ENCODE measurements at regions not wholly inside any gene's neighbourhood (a gene's known extent, or its start where the extent isn't known, plus 50 kb on each side); places are given as distances from the start of the nearest gene placed in this dataset.

GRCh38 chr1:68331117-68331865 lies 99.0 kb upstream of the WLS start:
- peak; percentile 91 for DNase-seq (ENCODE audit: low read depth)

GRCh38 chr1:68330391-68330790 lies 98.1 kb upstream of the WLS start:
- DNase-seq (ENCODE audit: low read depth) = no peak

- DNase-seq (ENCODE audit: low read depth) = peak; percentile 13
Measured at GRCh38 chr1:68329096-68329835, 96.9 kb upstream of the WLS start.

GRCh38 chr1:68328490-68328889 lies 96.2 kb upstream of the WLS start:
- peak; percentile 53 for DNase-seq (ENCODE audit: low read depth)

- peak; percentile 45 for DNase-seq (ENCODE audit: low read depth)
Measured at GRCh38 chr1:68327414-68327813, 95.1 kb upstream of the WLS start.

GRCh38 chr1:68326481-68326880 lies 94.2 kb upstream of the WLS start:
- no peak for DNase-seq (ENCODE audit: low read depth)

GRCh38 chr1:68324316-68324715 lies 92.0 kb upstream of the WLS start:
- no peak for DNase-seq (ENCODE audit: low read depth)

- DNase-seq (ENCODE audit: low read depth) = peak; percentile 35
Measured at GRCh38 chr1:68322837-68323687, 90.7 kb upstream of the WLS start.

- DNase-seq (ENCODE audit: low read depth) = no peak
Measured at GRCh38 chr1:68322096-68322495, 89.8 kb upstream of the WLS start.

- DNase-seq (ENCODE audit: low read depth) = peak; percentile 71
Measured at GRCh38 chr1:68321084-68321685, 88.9 kb upstream of the WLS start.

- no peak for DNase-seq (ENCODE audit: low read depth)
Measured at GRCh38 chr1:68320349-68320748, 88.0 kb upstream of the WLS start.

GRCh38 chr1:68319907-68320306 lies 87.6 kb upstream of the WLS start:
- no peak for DNase-seq (ENCODE audit: low read depth)

GRCh38 chr1:68317543-68317942 lies 85.2 kb upstream of the WLS start:
- DNase-seq (ENCODE audit: low read depth) = no peak

GRCh38 chr1:68314151-68314780 lies 81.9 kb upstream of the WLS start:
- DNase-seq (ENCODE audit: low read depth) = no peak

- no peak for DNase-seq (ENCODE audit: low read depth)
Measured at GRCh38 chr1:68313735-68314134, 81.4 kb upstream of the WLS start.

- no peak for DNase-seq (ENCODE audit: low read depth)
Measured at GRCh38 chr1:68308034-68308433, 75.7 kb upstream of the WLS start.

GRCh38 chr1:68307378-68307787 lies 75.1 kb upstream of the WLS start:
- no peak for DNase-seq (ENCODE audit: low read depth)

- peak; percentile 16 for DNase-seq (ENCODE audit: low read depth)
Measured at GRCh38 chr1:68301471-68302001, 69.2 kb upstream of the WLS start.

- no peak for DNase-seq (ENCODE audit: low read depth)
Measured at GRCh38 chr1:68294367-68295066, 62.2 kb upstream of the WLS start.

GRCh38 chr1:68293609-68294366 lies 61.5 kb upstream of the WLS start:
- peak; percentile 59 for DNase-seq (ENCODE audit: low read depth)

Data from iris pigment epithelial cell (primary cell).